ENCODE measurements at regions not wholly inside any gene's neighbourhood (a gene's known extent, or its start where the extent isn't known, plus 50 kb on each side); places are given as distances from the start of the nearest gene placed in this dataset.

DNA sequence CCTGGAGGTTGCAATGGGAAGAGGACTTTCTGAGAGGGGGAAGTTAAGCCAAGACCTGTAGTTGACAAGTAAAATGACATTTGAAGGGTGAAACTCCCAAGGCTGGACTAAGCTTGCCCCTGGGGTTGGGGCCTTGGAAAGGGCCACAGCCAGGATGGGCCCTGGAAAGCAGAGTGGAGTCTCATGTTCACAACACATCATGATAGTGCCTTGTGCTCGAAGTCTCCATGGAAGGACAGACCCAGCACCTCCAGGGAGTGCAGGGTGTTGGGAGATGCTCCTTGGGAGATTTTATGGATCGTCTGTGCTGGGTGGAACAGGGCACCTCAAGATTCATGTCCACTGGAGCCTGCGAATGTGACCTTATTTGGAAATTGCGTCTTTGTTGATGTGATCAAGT lies 55.6 kb upstream of the ACTRT2 start:
- TF ChIP-seq, protein P1, sequence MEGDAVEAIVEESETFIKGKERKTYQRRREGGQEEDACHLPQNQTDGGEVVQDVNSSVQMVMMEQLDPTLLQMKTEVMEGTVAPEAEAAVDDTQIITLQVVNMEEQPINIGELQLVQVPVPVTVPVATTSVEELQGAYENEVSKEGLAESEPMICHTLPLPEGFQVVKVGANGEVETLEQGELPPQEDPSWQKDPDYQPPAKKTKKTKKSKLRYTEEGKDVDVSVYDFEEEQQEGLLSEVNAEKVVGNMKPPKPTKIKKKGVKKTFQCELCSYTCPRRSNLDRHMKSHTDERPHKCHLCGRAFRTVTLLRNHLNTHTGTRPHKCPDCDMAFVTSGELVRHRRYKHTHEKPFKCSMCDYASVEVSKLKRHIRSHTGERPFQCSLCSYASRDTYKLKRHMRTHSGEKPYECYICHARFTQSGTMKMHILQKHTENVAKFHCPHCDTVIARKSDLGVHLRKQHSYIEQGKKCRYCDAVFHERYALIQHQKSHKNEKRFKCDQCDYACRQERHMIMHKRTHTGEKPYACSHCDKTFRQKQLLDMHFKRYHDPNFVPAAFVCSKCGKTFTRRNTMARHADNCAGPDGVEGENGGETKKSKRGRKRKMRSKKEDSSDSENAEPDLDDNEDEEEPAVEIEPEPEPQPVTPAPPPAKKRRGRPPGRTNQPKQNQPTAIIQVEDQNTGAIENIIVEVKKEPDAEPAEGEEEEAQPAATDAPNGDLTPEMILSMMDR (IDR thresholded peaks at IDR 0.05): no peak
- no peak for TF ChIP-seq POLR2A (IDR thresholded peaks at IDR 0.05)

Measured in adrenal gland (tissue), 5 donors.